IMR-90 (cell line): ENCODE measurements at regions not wholly inside any gene's neighbourhood (a gene's known extent, or its start where the extent isn't known, plus 50 kb on each side); places are given as distances from the start of the nearest gene placed in this dataset.

Source experiments
- ATAC-seq: fragments of 200-7000 bp; cut with Tn5 transposase; 2 replicates; pipeline ENCODE4 v1.9.1; 2020; ENCODE audit warnings: low read depth, mild to moderate bottlenecking, moderate library complexity
- BruUV-seq: library from RNA; stranded (reverse); fragments of 400-500 nt; replicated peaks from 2 replicates; lab custom pipeline; 2021; lab: Mats Ljungman, UMichigan
- CTCF ChIA-PET: fragments of 300-600 bp; formaldehyde crosslinking; extraction: SDS; loops from one replicate; lab custom pipeline; 2021; ENCODE audit warnings: antibody characterized with exemption; lab: Yijun Ruan, JAX
- POLR2A ChIA-PET: fragments of 300-600 bp; sonication (Branson Sonifier 250); formaldehyde crosslinking; loops from one replicate; lab custom pipeline; 2022; ENCODE audit warnings: antibody characterized with exemption; ENCODE audit not compliant: unreplicated experiment; lab: Charles Lee
- DNase-seq: peaks from one replicate; pipeline ENCODE4 v3.0.0; 2013
- H2AFZ ChIP-seq: replicated peaks from 2 replicates; pipeline ENCODE3; 2013; ENCODE audit warnings: low read length, mild to moderate bottlenecking; ENCODE audit not compliant: poor library complexity
- H2AK5ac ChIP-seq: 2 replicates; pipeline ENCODE4 v1.6.1; 2013; ENCODE audit warnings: low read depth, low read length, inconsistent platforms
- H2AK9ac ChIP-seq: replicated peaks from 2 replicates; pipeline ENCODE3; 2013; ENCODE audit warnings: mild to moderate bottlenecking, low read depth, low read length, moderate library complexity; ENCODE audit not compliant: poor library complexity
- H2BK120ac ChIP-seq: 2 replicates; pipeline ENCODE4 v1.6.1; 2013; ENCODE audit warnings: low read depth, low read length, inconsistent platforms
- H2BK15ac ChIP-seq: 3 replicates; pipeline ENCODE4 v1.6.1; 2013; ENCODE audit warnings: low read depth, low read length, inconsistent platforms
- H2BK20ac ChIP-seq: 2 replicates; pipeline ENCODE4 v1.6.1; 2013; ENCODE audit warnings: low read depth, mild to moderate bottlenecking, inconsistent platforms, low read length, moderate library complexity
- H2BK5ac ChIP-seq: 2 replicates; pipeline ENCODE4 v1.6.1; 2013; ENCODE audit warnings: mild to moderate bottlenecking, low read depth, low read length, inconsistent platforms; ENCODE audit not compliant: poor library complexity, severe bottlenecking
- H3K14ac ChIP-seq: replicated peaks from 2 replicates; pipeline ENCODE4 v1.6.1; 2013; ENCODE audit warnings: low read depth, low read length, inconsistent platforms
- H3K18ac ChIP-seq: 2 replicates; pipeline ENCODE4 v1.6.1; 2013; ENCODE audit warnings: low read depth, low read length, control low read depth
- H3K23ac ChIP-seq: 2 replicates; pipeline ENCODE4 v1.6.1; 2013; ENCODE audit warnings: low read depth, low read length, inconsistent platforms
- H3K27ac ChIP-seq: 2 replicates; pipeline ENCODE4 v1.5.1; 2013; ENCODE audit warnings: mild to moderate bottlenecking, control low read depth, low read length; ENCODE audit not compliant: insufficient read depth
- H3K27me3 ChIP-seq: 2 replicates; pipeline ENCODE4 v1.6.1; 2013; ENCODE audit warnings: low read length; ENCODE audit not compliant: control insufficient read depth, insufficient read depth
- H3K36me3 ChIP-seq: 2 replicates; pipeline ENCODE4 v1.6.1; 2013; ENCODE audit warnings: low read length, mixed read lengths; ENCODE audit not compliant: control insufficient read depth, insufficient read depth
- H3K4ac ChIP-seq: 2 replicates; pipeline ENCODE4 v1.6.1; 2013; ENCODE audit warnings: low read depth, low read length, inconsistent platforms
- H3K4me1 ChIP-seq: 2 replicates; pipeline ENCODE4 v1.6.1; 2013; ENCODE audit warnings: low read length, mixed read lengths; ENCODE audit not compliant: control insufficient read depth, insufficient read depth
- H3K4me2 ChIP-seq: 2 replicates; pipeline ENCODE4 v1.6.1; 2013; ENCODE audit warnings: low read depth, mild to moderate bottlenecking, control low read depth, low read length, moderate library complexity
- H3K4me3 ChIP-seq: 2 replicates; pipeline ENCODE4 v1.5.1; 2013; ENCODE audit warnings: low read depth, mild to moderate bottlenecking, control low read depth, low read length, moderate library complexity; ENCODE audit not compliant: insufficient read depth
- H3K56ac ChIP-seq: 2 replicates; pipeline ENCODE4 v1.6.1; 2013; ENCODE audit warnings: low read length, inconsistent platforms; ENCODE audit not compliant: insufficient read depth; ENCODE audit errors: extremely low read depth
- H3K79me1 ChIP-seq, 2 experiments: 2 replicates each; pipeline ENCODE4 v1.6.1; 2013; ENCODE audit warnings: low read length in 2 of 2, inconsistent platforms in 1 of 2, low read depth in 1 of 2
- H3K9ac ChIP-seq: 2 replicates; pipeline ENCODE4 v1.6.1; 2013; ENCODE audit warnings: low read depth, low read length, control low read depth
- H3K9me1 ChIP-seq: 2 replicates; pipeline ENCODE4 v1.6.1; 2013; ENCODE audit warnings: low read length, inconsistent platforms; ENCODE audit not compliant: insufficient read depth
- H3K9me3 ChIP-seq: 2 replicates; pipeline ENCODE4 v1.6.1; 2013; ENCODE audit warnings: low read length; ENCODE audit not compliant: control insufficient read depth, insufficient read depth
- H4K20me1 ChIP-seq: 2 replicates; pipeline ENCODE4 v1.6.1; 2013; ENCODE audit warnings: low read length, inconsistent platforms; ENCODE audit not compliant: insufficient read depth
- H4K5ac ChIP-seq: 2 replicates; pipeline ENCODE4 v1.6.1; 2013; ENCODE audit warnings: mild to moderate bottlenecking, low read depth, low read length, control low read depth
- H4K8ac ChIP-seq, 2 experiments: 2 replicates each; pipeline ENCODE4 v1.6.1; 2013; ENCODE audit warnings: low read depth in 2 of 2, low read length in 2 of 2, control low read depth in 1 of 2, inconsistent platforms in 1 of 2
- H4K91ac ChIP-seq: 2 replicates; pipeline ENCODE4 v1.6.1; 2013; ENCODE audit warnings: low read depth, low read length, inconsistent platforms; ENCODE audit not compliant: insufficient read depth
- BHLHE40 ChIP-seq: fragments of 150-350 bp; IDR thresholded peaks from 2 replicates; pipeline ENCODE4 v1.6.1; 2016; ENCODE audit warnings: mild to moderate bottlenecking, low read depth, low read length
- CEBPB ChIP-seq: IDR thresholded peaks from 2 replicates; pipeline ENCODE4 v1.6.1; 2012; ENCODE audit warnings: low read depth, low read length, improper control_type of control experiment
- CHD1 ChIP-seq: IDR thresholded peaks from 2 replicates; pipeline ENCODE4 v1.6.1; 2012; ENCODE audit warnings: low read depth, low read length, improper control_type of control experiment
- CTCF ChIP-seq: conservative IDR thresholded peaks from 2 replicates; pipeline ENCODE4 v1.5.1; 2012; ENCODE audit warnings: mild to moderate bottlenecking, low read depth, low read length, improper control_type of control experiment
- ELK1 ChIP-seq: fragments of 150-350 bp; IDR thresholded peaks from 2 replicates; pipeline ENCODE4 v1.6.1; 2016; ENCODE audit warnings: low read depth, mild to moderate bottlenecking, low read length, moderate library complexity, borderline replicate concordance
- FOS ChIP-seq: fragments of 150-350 bp; IDR thresholded peaks from 2 replicates; pipeline ENCODE4 v1.6.1; 2016; ENCODE audit warnings: low read depth, low read length
- MAFK ChIP-seq: IDR thresholded peaks from 2 replicates; pipeline ENCODE4 v1.6.1; 2012; ENCODE audit warnings: low read depth, low read length, improper control_type of control experiment
- MAZ ChIP-seq: IDR thresholded peaks from 2 replicates; pipeline ENCODE4 v1.6.1; 2012; ENCODE audit warnings: low read depth, mild to moderate bottlenecking, low read length, improper control_type of control experiment, moderate library complexity, borderline replicate concordance
- MXI1 ChIP-seq: IDR thresholded peaks from 2 replicates; pipeline ENCODE4 v1.6.1; 2012; ENCODE audit warnings: low read depth, mild to moderate bottlenecking, low read length, moderate library complexity, borderline replicate concordance
- NFE2L2 ChIP-seq: fragments of 150-350 bp; IDR thresholded peaks from 2 replicates; pipeline ENCODE4 v1.6.1; 2016; ENCODE audit warnings: low read depth, mild to moderate bottlenecking, low read length
- POLR2A ChIP-seq: IDR thresholded peaks from 2 replicates; pipeline ENCODE4 v1.6.1; 2012; ENCODE audit warnings: mild to moderate bottlenecking, low read depth, low read length
- RAD21 ChIP-seq: IDR thresholded peaks from 2 replicates; pipeline ENCODE4 v1.6.1; 2012; ENCODE audit warnings: low read length, improper control_type of control experiment
- RCOR1 ChIP-seq: IDR thresholded peaks from 2 replicates; pipeline ENCODE4 v1.6.1; 2012; ENCODE audit warnings: mild to moderate bottlenecking, low read length, improper control_type of control experiment; ENCODE audit not compliant: insufficient replicate concordance
- RFX5 ChIP-seq: IDR thresholded peaks from 2 replicates; pipeline ENCODE4 v1.8.0; 2012; ENCODE audit warnings: low read depth, mild to moderate bottlenecking, low read length, moderate library complexity
- SMC3 ChIP-seq: fragments of 150-350 bp; IDR thresholded peaks from 2 replicates; pipeline ENCODE4 v1.6.1; 2016; ENCODE audit warnings: low read depth, mild to moderate bottlenecking, antibody characterized with exemption, low read length, moderate library complexity
- USF2 ChIP-seq: fragments of 150-350 bp; IDR thresholded peaks from 2 replicates; pipeline ENCODE4 v1.6.1; 2017; ENCODE audit warnings: mild to moderate bottlenecking, antibody characterized with exemption, low read length, low read depth
- WGBS, 2 experiments: methylation state at CpG; one replicate each; pipeline versions ENCODE4 v1.1.5 to v1.1.7; 2013; ENCODE audit warnings: missing lambda C conversion rate in 2 of 2; ENCODE audit not compliant: insufficient read length in 1 of 2; ENCODE audit errors: extremely low coverage in 2 of 2; 5-methylcytosine and 5-hydroxymethylcytosine counted together
- dilution Hi-C: fragments of 300-500 bp; cut with HindIII; formaldehyde crosslinking; loops from one replicate; pipeline ENCODE4 v1.14.3; 2018; ENCODE audit warnings: low sequenced_read_pairs; ENCODE audit not compliant: unreplicated experiment
- in situ Hi-C: fragments of 300-500 bp; cut with MboI; formaldehyde crosslinking; loops from 3 replicates; pipeline ENCODE4 v1.14.3; 2019; ENCODE audit warnings: low sequenced_read_pairs, inconsistent platforms, mixed read lengths
- intact Hi-C: fragments of 100-400 bp; cut with micrococcal nuclease; formaldehyde crosslinking; loops from 2 replicates; pipeline ENCODE4 v1.10.0; 2022

GRCh38 chr2:12302140-12302539 lies 414.6 kb upstream of the TRIB2 start:
- Histone ChIP-seq H3K36me3 (no peaks in the 10 kb centered on the region), H4K5ac (no peak overlapping the region), H3K56ac (no peak overlapping the region), H2AK5ac (peak overlapping the region; percentile 46; the same call in 1 of the 2 replicates), H3K27me3 (no peaks in the 10 kb centered on the region), H3K23ac (no peak overlapping the region), H2BK120ac (peak overlapping the region; percentile 60), H2AFZ (no peak overlapping the region), H3K9me1 (0 out of 2 replicates have a peak, but pooled peaks cover 2% of the 10 kb centered on the region), H2BK15ac (peak overlapping the region; percentile 80; the same call in 1 of the 3 replicates), H3K79me1 (no peaks in the 10 kb centered on the region), H3K4me2 (no peak overlapping the region), H4K8ac (no peak overlapping the region), H3K4me1 (peaks cover 15% of the 10 kb centered on the region), H4K20me1 (no peaks in the 10 kb centered on the region), H4K91ac (peak overlapping the region; percentile 53; the same call in 1 of the 2 replicates), H2AK9ac (no peak overlapping the region), H3K14ac (0 out of 2 replicates have a peak overlapping the region, but pooled peaks have one; percentile 18), H3K18ac (peak overlapping the region; percentile 30), H3K9ac (no peak overlapping the region), H3K9me3 (no peaks in the 10 kb centered on the region), H3K4ac (peak overlapping the region; percentile 1; the same call in 1 of the 2 replicates), H3K27ac (no peak overlapping the region), H2BK20ac (0 out of 2 replicates have a peak overlapping the region, but pooled peaks have one; percentile 69), H2BK5ac (no peak overlapping the region), H3K4me3 (no peak overlapping the region)
- ChIA-PET POLR2A (no interaction called here), CTCF (interaction anchor here (0.6 to 0.9 kb wide), 3 partner anchors 8 to 415 kb away, joined by 3 read pairs; no protein-coding TSS in a partner anchor)
- intact Hi-C loops, result loop anchor here (5.0 to 10.0 kb wide), 3 partner anchors 247 to 705 kb away; partner anchors contain the start of gene TRIB2
- TF ChIP-seq MXI1, result no peak
- no peak for TF ChIP-seq FOS
- TF ChIP-seq MAZ, result no peak
- no peak for TF ChIP-seq CTCF
- TF ChIP-seq MAFK, result no peak
- no peak for TF ChIP-seq RFX5
- no peak for TF ChIP-seq ELK1
- no peak for TF ChIP-seq RCOR1
- no peak for TF ChIP-seq NFE2L2
- TF ChIP-seq SMC3, result no peak
- no peak for TF ChIP-seq BHLHE40
- no peak for TF ChIP-seq CHD1
- TF ChIP-seq POLR2A, result no peak
- TF ChIP-seq USF2, result no peak
- TF ChIP-seq RAD21, result no peak
- no peak for TF ChIP-seq CEBPB
- ATAC-seq (no peak), DNase-seq (no peak)
- in situ Hi-C loops, result no loop called here
- no CpG with 5 or more reads among the region's 3 CpGs for WGBS, 2 experiments
- no TSS peak for BruUV-seq
- dilution Hi-C loops, result no loop called here
